WTC11 (cell line): ENCODE measurements at regions not wholly inside any gene's neighbourhood (a gene's known extent, or its start where the extent isn't known, plus 50 kb on each side); places are given as distances from the start of the nearest gene placed in this dataset.

ENCODE experiments used
- ATAC-seq: fragments of 200-7000 bp; cut with Tn5 transposase; 2 replicates; pipeline ENCODE4 v1.10.0; 2021; ENCODE audit warnings: mild to moderate bottlenecking, moderate library complexity
- CTCF ChIA-PET: fragments of 300-600 bp; sonication (Branson Sonifier 250); formaldehyde crosslinking; loops from one replicate; lab custom pipeline; 2021; ENCODE audit warnings: antibody characterized with exemption; lab: Charles Lee
- POLR2A ChIA-PET: fragments of 350-600 bp; sonication (Branson Sonifier 250); formaldehyde crosslinking; loops from one replicate; lab custom pipeline; 2021; ENCODE audit warnings: antibody characterized with exemption; lab: Charles Lee
- DNase-seq: peaks from one replicate; pipeline ENCODE4 v3.0.0; 2021; ENCODE audit warnings: low spot score
- H3K27ac Mint-ChIP-seq: 2 replicates; pipeline ENCODE4 v1.8.0; 2021; ENCODE audit warnings: mixed read lengths
- H3K27me3 Mint-ChIP-seq: 2 replicates; pipeline ENCODE4 v1.8.0; 2021; ENCODE audit warnings: low read depth, mild to moderate bottlenecking, moderate library complexity, mixed read lengths
- H3K36me3 Mint-ChIP-seq: 2 replicates; pipeline ENCODE4 v1.8.0; 2021; ENCODE audit warnings: mixed read lengths
- H3K4me1 Mint-ChIP-seq: 2 replicates; pipeline ENCODE4 v1.8.0; 2022; ENCODE audit warnings: mixed read lengths
- H3K4me3 Mint-ChIP-seq: 2 replicates; pipeline ENCODE4 v1.8.0; 2021; ENCODE audit warnings: mild to moderate bottlenecking, moderate library complexity, mixed read lengths
- H3K9me3 Mint-ChIP-seq: 2 replicates; pipeline ENCODE4 v1.8.0; 2021; ENCODE audit warnings: mixed read lengths
- CDX4 ChIP-seq: fragments of 250-450 bp; sonication (Bioruptor Pico); IDR thresholded peaks from 2 replicates; pipeline ENCODE4 v1.9.0; 2021; ENCODE audit warnings: moderate library complexity, mild to moderate bottlenecking, inconsistent platforms, borderline replicate concordance
- ERG ChIP-seq: fragments of 250-450 bp; sonication (Bioruptor Pico); IDR thresholded peaks from 2 replicates; pipeline ENCODE4 v1.8.0; 2021; ENCODE audit warnings: mild to moderate bottlenecking
- FOXP1 ChIP-seq: sonication (generic); formaldehyde crosslinking; IDR thresholded peaks from 2 replicates; pipeline ENCODE4 v1.8.0; 2022; ENCODE audit warnings: missing genetic modification reagents, mild to moderate bottlenecking, moderate library complexity, borderline replicate concordance
- GABPB1 ChIP-seq: sonication (generic); formaldehyde crosslinking; IDR thresholded peaks from 2 replicates; pipeline ENCODE4 v1.8.1; 2023; ENCODE audit warnings: mild to moderate bottlenecking, missing genetic modification reagents
- HMGA2 ChIP-seq: fragments of 250-450 bp; sonication (Bioruptor Pico); IDR thresholded peaks from 2 replicates; pipeline ENCODE4 v1.4.0; 2021; ENCODE audit warnings: mild to moderate bottlenecking, moderate library complexity
- IRF1 ChIP-seq: sonication (generic); formaldehyde crosslinking; IDR thresholded peaks from 2 replicates; pipeline ENCODE4 v1.8.0; 2023; ENCODE audit warnings: missing genetic modification reagents
- SMAD4 ChIP-seq: sonication (generic); formaldehyde crosslinking; IDR thresholded peaks from 2 replicates; pipeline ENCODE4 v1.8.0; 2022; ENCODE audit warnings: mild to moderate bottlenecking, missing genetic modification reagents
- SOX15 ChIP-seq: fragments of 250-450 bp; sonication (Bioruptor Pico); IDR thresholded peaks from 2 replicates; pipeline ENCODE4 v1.9.0; 2021; ENCODE audit warnings: mild to moderate bottlenecking
- ZNF396 ChIP-seq: fragments of 250-450 bp; sonication (Bioruptor Pico); IDR thresholded peaks from 2 replicates; pipeline ENCODE4 v1.8.0; 2021; ENCODE audit warnings: mild to moderate bottlenecking, moderate library complexity, borderline replicate concordance
- ZNF423 ChIP-seq: fragments of 250-450 bp; sonication (Bioruptor Pico); IDR thresholded peaks from 2 replicates; pipeline ENCODE4 v2.1.2; 2022; ENCODE audit warnings: mild to moderate bottlenecking, moderate library complexity
- ZNF512 ChIP-seq: sonication (generic); formaldehyde crosslinking; IDR thresholded peaks from 2 replicates; pipeline ENCODE4 v1.8.1; 2022; ENCODE audit warnings: missing genetic modification reagents, borderline replicate concordance
- TF ChIP-seq, protein P1 (sequence below): sonication (generic); formaldehyde crosslinking; IDR thresholded peaks from 2 replicates; pipeline ENCODE4 v1.8.1; 2023; ENCODE audit warnings: mild to moderate bottlenecking, missing genetic modification reagents, moderate library complexity
- TF ChIP-seq, protein P2 (sequence below): sonication (generic); formaldehyde crosslinking; IDR thresholded peaks from 2 replicates; pipeline ENCODE4 v1.8.1; 2022; ENCODE audit warnings: mild to moderate bottlenecking, missing genetic modification reagents, moderate library complexity, borderline replicate concordance
- TF ChIP-seq, protein P3 (sequence below): fragments of 250-450 bp; sonication (Bioruptor Pico); IDR thresholded peaks from 2 replicates; pipeline ENCODE4 v1.9.0; 2021; ENCODE audit warnings: mild to moderate bottlenecking

- TF ChIP-seq, protein P1, sequence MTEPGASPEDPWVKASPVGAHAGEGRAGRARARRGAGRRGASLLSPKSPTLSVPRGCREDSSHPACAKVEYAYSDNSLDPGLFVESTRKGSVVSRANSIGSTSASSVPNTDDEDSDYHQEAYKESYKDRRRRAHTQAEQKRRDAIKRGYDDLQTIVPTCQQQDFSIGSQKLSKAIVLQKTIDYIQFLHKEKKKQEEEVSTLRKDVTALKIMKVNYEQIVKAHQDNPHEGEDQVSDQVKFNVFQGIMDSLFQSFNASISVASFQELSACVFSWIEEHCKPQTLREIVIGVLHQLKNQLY = no peak
- no peak for TF ChIP-seq ZNF423
- TF ChIP-seq CDX4 (CRISPR knock-in tag) = no peak
- no peak for TF ChIP-seq HMGA2 (CRISPR knock-in tag)
- TF ChIP-seq, protein P2, sequence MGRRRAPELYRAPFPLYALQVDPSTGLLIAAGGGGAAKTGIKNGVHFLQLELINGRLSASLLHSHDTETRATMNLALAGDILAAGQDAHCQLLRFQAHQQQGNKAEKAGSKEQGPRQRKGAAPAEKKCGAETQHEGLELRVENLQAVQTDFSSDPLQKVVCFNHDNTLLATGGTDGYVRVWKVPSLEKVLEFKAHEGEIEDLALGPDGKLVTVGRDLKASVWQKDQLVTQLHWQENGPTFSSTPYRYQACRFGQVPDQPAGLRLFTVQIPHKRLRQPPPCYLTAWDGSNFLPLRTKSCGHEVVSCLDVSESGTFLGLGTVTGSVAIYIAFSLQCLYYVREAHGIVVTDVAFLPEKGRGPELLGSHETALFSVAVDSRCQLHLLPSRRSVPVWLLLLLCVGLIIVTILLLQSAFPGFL (CRISPR knock-in tag) = no peak
- no peak for TF ChIP-seq SMAD4 (CRISPR knock-in tag)
- TF ChIP-seq ERG (CRISPR knock-in tag) = no peak
- TF ChIP-seq GABPB1 (CRISPR knock-in tag) = no peak
- no peak for TF ChIP-seq SOX15 (CRISPR knock-in tag)
Measured at GRCh38 chr5:84727708-84728107, 343.0 kb upstream of the EDIL3 start (continued).

- no peak for ATAC-seq
Measured at GRCh38 chr5:84725946-84726570, 341.4 kb upstream of the EDIL3 start.

More at GRCh38 chr5:84725946-84726570, 341.4 kb upstream of the EDIL3 start:
- Mint-ChIP-seq H3K27me3 (no peaks in the 10 kb centered on the region), H3K4me3 (no peak overlapping the region), H3K9me3 (peaks cover 6% of the 10 kb centered on the region), H3K36me3 (peaks cover 2% of the 10 kb centered on the region; the same call in 1 of the 2 replicates), H3K4me1 (peaks cover 6% of the 10 kb centered on the region), H3K27ac (no peak overlapping the region)
- no peak for DNase-seq
- POLR2A ChIA-PET = no interaction called here
- no peak for TF ChIP-seq ZNF512 (CRISPR knock-in tag)
- TF ChIP-seq ZNF396 (CRISPR knock-in tag) = no peak
- TF ChIP-seq, protein P3, sequence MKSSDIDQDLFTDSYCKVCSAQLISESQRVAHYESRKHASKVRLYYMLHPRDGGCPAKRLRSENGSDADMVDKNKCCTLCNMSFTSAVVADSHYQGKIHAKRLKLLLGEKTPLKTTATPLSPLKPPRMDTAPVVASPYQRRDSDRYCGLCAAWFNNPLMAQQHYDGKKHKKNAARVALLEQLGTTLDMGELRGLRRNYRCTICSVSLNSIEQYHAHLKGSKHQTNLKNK = no peak
- TF ChIP-seq FOXP1 (CRISPR knock-in tag) = no peak
- TF ChIP-seq, protein P2 (CRISPR knock-in tag) = no peak
- no peak for TF ChIP-seq ZNF423
- no peak for TF ChIP-seq IRF1 (CRISPR knock-in tag)
- CTCF ChIA-PET = interaction anchor here (0.6 kb wide), 1 partner anchor 340 kb away, joined by 3 read pairs; no protein-coding TSS in a partner anchor
